BJ (cell line): ENCODE measurements at regions not wholly inside any gene's neighbourhood (a gene's known extent, or its start where the extent isn't known, plus 50 kb on each side); places are given as distances from the start of the nearest gene placed in this dataset.

Source experiments
- CTCF ChIA-PET: fragments of 350-600 bp; formaldehyde crosslinking; extraction: SDS; loops from one replicate; lab custom pipeline; 2021; ENCODE audit warnings: antibody characterized with exemption, inconsistent platforms; lab: Yijun Ruan, JAX
- POLR2A ChIA-PET: fragments of 300-600 bp; sonication (Branson Sonifier 250); formaldehyde crosslinking; extraction: SDS; loops from one replicate; lab custom pipeline; 2021; ENCODE audit warnings: antibody characterized with exemption; lab: Charles Lee
- DNase-seq: peaks from one replicate; pipeline ENCODE4 v3.0.0-alpha.2; 2011; ENCODE audit warnings: low read depth
- H3K27me3 ChIP-seq: 2 replicates; pipeline ENCODE4 v1.6.0; 2011; ENCODE audit warnings: low read length; ENCODE audit not compliant: control insufficient read depth, insufficient read depth
- H3K36me3 ChIP-seq: 2 replicates; pipeline ENCODE4 v1.5.1; 2011; ENCODE audit warnings: low read length; ENCODE audit not compliant: control insufficient read depth, insufficient read depth
- H3K4me3 ChIP-seq: 2 replicates; pipeline ENCODE4 v1.5.1; 2011; ENCODE audit warnings: low read depth, mild to moderate bottlenecking, control low read depth, low read length
- CTCF ChIP-seq: IDR thresholded peaks from 2 replicates; pipeline ENCODE4 v1.5.1; 2011; ENCODE audit warnings: low read depth, mild to moderate bottlenecking, control low read depth, inconsistent platforms, low read length, moderate library complexity; ENCODE audit not compliant: insufficient read depth

GRCh38 chr5:118434522-118434921 lies 553.8 kb downstream of the DTWD2 start:
- H3K36me3 ChIP-seq: no peaks in the 10 kb centered on the region
- POLR2A ChIA-PET: no interaction called here
- no peak overlapping the region for H3K4me3 ChIP-seq
- no peak for DNase-seq
- TF ChIP-seq CTCF: no peak
- no peaks in the 10 kb centered on the region for H3K27me3 ChIP-seq
- CTCF ChIA-PET: interaction anchor here (0.8 kb wide), 1 partner anchor 23 kb away, joined by 4 read pairs; no protein-coding TSS in a partner anchor

GRCh38 chr5:118430076-118430475 lies 558.3 kb downstream of the DTWD2 start:
- no peak for TF ChIP-seq CTCF
- CTCF ChIA-PET: no interaction called here
- POLR2A ChIA-PET: no interaction called here
- no peaks in the 10 kb centered on the region for H3K27me3 ChIP-seq
- no peak overlapping the region for H3K4me3 ChIP-seq
- no peak for DNase-seq
- no peaks in the 10 kb centered on the region for H3K36me3 ChIP-seq

GRCh38 chr5:118407958-118408357 lies 580.4 kb downstream of the DTWD2 start:
- Histone ChIP-seq H3K27me3 (no peaks in the 10 kb centered on the region), H3K36me3 (no peaks in the 10 kb centered on the region), H3K4me3 (no peak overlapping the region)
- DNase-seq: peak; percentile 3
- TF ChIP-seq CTCF: no peak
- ChIA-PET CTCF (no interaction called here), POLR2A (no interaction called here)

- H3K36me3 ChIP-seq: no peaks in the 10 kb centered on the region
- TF ChIP-seq CTCF: no peak
- CTCF ChIA-PET: no interaction called here
- no peak overlapping the region for H3K4me3 ChIP-seq
- POLR2A ChIA-PET: no interaction called here
- no peaks in the 10 kb centered on the region for H3K27me3 ChIP-seq
- DNase-seq: no peak
Measured at GRCh38 chr5:118405650-118406061, 582.7 kb downstream of the DTWD2 start.

GRCh38 chr5:118397236-118397635 lies 591.1 kb downstream of the DTWD2 start:
- ChIA-PET CTCF (interaction anchor here (0.7 kb wide), 1 partner anchor 79 kb away, joined by 3 read pairs; no protein-coding TSS in a partner anchor), POLR2A (no interaction called here)
- no peaks in the 10 kb centered on the region for H3K27me3 ChIP-seq
- TF ChIP-seq CTCF: no peak
- H3K36me3 ChIP-seq: no peaks in the 10 kb centered on the region
- no peak overlapping the region for H3K4me3 ChIP-seq
- no peak for DNase-seq
